ENCODE measurements at regions not wholly inside any gene's neighbourhood (a gene's known extent, or its start where the extent isn't known, plus 50 kb on each side); places are given as distances from the start of the nearest gene placed in this dataset.

DNA sequence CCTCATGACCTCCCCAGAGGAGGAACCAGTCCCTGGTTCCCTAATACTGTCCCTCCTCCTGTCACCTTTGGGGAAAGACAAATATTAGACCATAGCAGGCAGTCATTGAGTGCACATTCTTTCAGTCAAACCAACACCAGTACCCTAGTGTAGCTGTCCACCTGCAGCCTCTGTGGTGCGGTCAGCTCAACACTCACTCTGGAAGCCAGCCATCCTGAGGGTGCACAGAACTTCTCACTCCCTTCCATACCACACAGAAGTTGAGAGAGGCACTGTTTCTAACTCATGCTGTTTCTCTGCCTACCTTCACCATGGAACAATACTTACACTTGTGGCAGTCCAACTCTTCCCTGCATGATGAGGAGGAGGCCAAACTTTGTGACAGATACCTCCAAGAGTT, 175.6 kb upstream of the FOXN2 start:
- DNase-seq (ENCODE audit: low read depth in 2 of 2), result no peak

DNA sequence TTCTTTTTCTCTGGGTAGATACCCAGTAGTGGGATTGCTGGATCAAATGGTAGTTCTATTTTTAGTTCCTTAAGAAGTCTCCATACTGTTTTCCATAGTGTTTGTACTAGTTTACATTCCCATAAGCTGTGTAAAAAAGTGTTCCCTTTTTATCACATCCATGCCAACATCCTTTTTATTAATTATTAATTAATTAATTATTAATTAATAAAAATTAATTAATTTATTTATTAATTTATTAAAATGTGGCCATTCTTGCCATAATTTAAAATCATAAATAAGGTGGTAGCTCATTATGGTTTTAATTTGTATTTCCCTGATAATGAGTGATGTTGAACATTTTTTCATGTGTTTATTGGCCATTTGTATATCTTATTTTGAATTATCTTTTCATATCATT, 173.9 kb upstream of the FOXN2 start:
- no peak for DNase-seq (ENCODE audit: low read depth in 2 of 2)

DNA sequence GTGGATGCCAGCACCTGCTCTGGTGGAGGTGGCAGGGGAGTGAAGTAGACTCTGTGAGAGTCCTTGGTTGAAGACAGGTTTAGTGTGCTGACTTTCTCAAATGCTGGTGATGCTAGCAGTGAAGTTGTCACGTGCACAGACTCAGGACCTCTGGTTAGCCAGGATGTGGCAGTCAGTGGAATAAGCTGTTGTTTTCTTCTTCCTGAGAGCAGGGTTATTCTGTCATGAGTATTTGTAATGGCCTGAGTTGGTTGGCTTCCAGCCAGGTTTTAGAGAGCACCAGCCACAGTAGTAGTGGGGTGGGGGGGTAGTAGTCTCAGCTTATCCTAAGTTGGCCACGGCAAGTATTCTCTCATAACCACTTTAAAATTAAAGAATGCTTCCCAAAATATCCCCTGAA, 169.7 kb upstream of the FOXN2 start:
- no peak for DNase-seq (ENCODE audit: low read depth in 2 of 2)

DNA sequence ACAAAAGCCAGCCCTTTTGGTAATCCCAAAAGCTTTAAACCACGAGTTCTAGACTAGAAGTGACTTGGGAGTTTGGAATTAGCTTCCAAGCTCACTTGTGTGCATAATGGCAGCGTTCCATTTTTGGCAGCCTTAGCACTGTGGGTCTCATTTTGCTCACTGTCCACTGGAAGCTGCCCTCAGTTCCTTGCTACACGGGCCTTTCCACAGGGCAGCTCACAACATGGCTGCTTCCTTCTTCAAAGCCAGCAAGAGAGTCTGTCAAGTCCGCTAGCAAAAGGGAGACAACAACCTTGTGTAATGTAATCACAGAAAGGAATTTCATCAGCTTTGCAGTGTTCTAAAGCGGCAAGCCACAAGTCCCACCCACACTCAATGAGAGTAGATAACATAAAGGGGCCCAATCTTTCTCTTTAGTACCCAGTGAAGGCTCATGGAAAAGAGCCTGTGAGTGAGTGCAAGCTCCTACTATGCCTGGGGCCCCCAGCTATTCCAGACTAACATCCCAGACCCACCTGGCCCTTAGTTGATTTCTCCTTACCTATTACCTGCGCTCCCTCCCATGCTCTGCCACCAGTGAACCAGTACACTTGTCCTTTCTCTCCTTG, 168.5 kb upstream of the FOXN2 start:
- no peak for DNase-seq (ENCODE audit: low read depth in 2 of 2)

DNA sequence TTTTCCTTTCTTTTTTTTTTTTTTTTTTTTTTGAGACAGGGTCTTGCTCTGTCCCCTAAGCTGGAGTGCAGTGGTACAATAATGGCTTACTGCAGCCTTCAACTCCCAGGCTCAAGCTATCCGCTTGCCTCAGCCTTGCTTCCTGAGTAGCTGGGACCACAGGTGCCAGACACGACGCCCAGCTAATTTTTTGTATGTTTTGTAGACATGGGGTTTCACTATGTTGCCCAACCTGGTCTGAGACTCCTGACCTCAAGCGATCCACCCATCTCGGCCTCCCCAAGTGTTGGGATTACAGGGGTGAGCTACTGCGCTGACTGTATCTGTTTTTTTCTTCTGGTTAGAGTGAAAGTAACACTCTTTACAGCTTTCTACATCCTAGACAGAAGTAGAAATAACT, 167.9 kb upstream of the FOXN2 start:
- no peak for DNase-seq (ENCODE audit: low read depth in 2 of 2)

DNA sequence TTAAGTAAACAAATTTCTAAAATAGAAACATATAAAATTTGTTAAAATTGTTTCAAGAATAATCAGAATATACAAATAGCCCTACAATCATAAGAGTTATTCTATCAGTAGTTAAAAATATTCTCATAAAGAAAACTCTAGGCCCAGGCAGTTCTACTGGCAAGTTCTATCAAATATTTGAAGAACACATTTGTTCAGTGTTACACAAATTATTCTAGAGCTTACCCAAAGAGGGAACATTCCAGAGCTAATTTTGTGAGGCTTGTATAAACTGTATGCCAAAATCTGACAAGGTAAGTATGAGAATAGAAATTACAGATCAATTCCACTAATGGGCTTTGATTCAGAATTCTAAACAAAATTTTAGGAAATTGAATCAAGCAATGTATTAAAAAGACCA, 166.8 kb upstream of the FOXN2 start:
- DNase-seq (ENCODE audit: low read depth in 2 of 2), result no peak

DNA sequence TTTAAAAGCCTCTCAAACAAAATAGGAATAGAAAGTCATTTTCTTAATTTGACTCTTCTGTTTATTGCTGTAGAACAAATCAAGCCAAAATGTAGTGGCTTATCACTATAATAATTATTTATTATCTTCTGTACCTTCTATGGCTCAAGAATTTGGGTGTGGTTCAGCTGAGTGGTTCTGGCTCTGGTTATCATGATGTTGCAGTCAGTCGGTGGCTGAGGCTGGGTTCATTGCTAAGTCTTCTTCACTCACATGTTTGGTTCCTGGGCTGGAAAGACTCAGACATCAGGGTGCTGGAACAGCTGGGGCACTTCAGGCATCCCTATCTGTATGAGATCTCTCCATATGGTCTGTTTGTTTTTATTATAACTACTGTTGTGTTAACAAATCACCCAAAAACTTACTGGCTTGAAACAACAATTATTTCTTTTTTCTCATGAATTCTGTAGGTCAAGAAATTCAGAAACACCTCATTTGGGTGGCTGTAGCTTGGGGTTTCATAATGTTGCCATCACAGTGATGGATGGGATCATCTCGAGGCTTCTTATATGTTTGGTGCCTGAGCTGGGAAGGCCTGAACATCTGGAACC, 165.5 kb upstream of the FOXN2 start:
- DNase-seq (ENCODE audit: low read depth in 2 of 2), result no peak

DNA sequence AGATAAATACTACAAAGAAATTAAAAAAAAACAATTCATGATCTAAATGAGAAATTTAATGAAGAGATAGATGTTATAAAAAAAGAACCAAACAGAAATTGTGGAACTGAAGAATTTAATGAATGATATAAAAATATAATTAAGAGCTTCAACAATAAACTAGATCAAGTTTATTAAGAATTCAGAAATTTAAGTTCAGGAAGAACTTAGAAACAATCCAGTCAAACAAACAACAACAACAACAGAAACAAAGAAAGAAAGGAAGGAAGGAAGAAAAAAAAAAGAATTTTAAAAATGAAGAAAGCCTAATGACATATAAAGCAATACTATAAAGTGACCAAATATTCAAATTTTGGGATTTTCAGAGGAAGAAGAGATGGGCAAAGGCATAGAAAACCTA, 157.3 kb upstream of the FOXN2 start:
- DNase-seq (ENCODE audit: low read depth in 2 of 2), result no peak

DNA sequence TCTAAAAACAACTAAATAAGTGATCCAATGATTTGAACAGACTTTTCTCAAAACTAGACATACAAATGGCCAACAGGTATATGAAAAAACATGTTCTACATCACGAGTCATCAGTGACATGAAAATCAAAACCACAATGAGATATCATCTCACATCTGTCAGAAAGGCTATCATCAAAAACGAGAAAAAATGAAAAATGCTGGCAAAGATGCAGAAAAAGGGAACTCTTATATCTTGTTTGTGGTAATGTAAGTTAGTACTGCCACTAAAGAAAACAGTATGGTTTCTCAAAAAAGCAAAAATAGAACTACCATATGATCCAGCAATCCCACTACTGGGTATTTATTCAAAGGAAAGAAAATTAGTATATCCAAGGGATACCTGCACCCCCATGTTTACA, 152.9 kb upstream of the FOXN2 start:
- no peak for DNase-seq (ENCODE audit: low read depth in 2 of 2)

DNA sequence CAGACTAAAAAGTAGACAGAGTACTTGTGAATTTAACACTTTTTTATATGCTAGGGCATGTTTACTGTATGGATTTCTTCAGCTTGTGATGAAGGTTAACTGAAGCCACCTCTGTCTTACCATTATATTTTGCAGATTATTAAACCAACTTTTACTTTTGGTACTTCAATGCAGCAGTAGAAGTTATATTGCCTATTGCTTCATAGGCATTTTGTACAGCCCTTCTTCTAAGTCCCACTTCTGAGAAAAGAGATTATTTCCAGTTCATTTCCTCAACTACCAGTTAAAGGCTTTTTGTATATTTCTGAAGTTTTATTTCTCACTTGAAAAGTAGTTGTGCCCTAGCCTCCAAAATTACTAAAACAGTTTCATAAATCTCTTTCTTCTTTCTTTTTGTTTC, 151.7 kb upstream of the FOXN2 start:
- no peak for DNase-seq (ENCODE audit: low read depth in 2 of 2)

DNA sequence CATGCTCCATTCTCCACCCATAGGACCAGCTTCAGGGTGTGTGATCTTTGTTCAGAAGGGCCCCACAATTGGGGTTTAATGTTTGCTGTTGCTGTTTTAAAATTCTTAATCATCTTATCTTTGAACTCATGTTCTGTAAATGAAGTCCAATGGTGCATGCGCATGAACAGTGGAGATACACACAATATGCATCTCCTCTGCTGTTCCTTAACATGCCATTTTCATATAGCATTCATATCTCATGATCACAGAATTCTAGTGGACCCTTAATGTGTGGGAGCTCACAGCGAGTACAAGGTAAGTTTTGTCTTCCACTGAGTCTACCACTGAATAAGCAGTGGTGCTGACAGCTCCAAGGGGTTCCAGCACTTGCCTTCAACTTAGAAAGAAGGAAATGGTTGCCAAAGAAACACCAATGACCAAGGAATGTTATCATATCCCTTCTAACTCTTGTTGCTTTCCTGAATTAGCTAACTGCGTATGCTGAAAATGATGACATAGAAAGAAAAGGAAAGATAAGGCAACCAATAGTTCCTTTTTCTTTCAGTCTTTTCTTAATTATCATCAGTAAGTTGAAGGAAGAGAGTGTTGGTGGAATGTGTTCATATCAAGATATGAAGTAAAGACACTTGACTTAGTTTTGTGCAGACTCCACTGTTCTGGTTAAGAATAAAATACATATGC, 149.3 kb upstream of the FOXN2 start:
- DNase-seq (ENCODE audit: low read depth in 2 of 2), result no peak

DNA sequence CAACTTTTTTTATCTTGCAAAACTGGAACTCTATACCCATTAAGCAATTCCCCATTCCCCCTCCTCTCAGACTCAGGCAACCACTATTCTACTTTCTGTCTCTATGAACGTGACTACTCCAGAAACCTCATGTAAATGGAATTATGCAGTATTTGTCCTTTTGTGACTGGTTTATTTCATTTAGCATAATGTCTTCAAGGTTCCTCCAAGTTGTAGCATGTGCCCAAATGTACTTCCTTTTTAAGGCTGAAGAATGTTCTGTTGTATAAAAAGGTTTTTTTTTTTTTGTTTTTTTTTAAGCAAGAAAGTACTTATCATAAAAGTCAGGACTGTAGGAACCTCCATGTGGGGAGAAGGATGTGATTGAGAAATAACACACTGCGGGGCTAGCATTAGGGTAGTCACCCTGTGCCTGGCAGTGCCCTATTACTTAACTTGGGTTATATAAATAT, 145.3 kb upstream of the FOXN2 start:
- DNase-seq (ENCODE audit: low read depth in 2 of 2), result no peak

DNA sequence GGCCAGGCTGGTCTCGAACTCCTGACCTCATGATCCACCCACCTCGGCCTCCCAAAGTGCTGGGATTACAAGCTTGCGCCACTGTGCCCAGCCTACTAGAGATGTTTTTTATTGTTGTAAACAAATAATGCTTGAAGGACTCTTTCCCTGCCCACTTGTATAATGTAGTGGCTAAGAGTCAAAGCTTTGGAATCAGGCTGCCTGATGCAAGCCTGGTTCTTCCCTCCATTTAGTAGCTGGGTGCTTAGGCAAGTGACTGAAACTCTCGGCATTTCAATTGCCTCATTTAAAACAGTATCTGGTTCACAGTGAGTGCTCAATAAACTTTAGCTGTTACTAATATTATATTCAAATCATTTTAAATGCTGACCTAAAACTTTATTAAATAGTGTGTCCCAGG, 144.2 kb upstream of the FOXN2 start:
- no peak for DNase-seq (ENCODE audit: low read depth in 2 of 2)

DNA sequence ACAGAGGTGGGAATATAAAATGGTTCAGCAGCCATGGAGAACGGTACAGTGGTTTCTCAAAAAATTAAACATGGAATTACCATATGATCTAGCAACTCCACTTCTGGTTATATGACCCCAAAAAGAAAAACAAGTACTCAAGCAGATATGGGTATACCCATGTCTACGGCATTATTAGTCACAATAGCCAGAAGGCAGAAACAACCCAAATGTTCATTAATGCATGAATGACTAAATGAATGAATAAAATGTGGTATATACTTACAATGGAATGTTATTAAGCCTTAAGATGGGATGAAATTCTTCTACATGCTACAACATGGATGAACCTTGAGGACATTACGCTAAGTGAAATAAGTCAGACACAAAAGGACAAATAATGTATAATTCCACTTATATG, 141.3 kb upstream of the FOXN2 start:
- DNase-seq (ENCODE audit: low read depth in 2 of 2), result no peak

DNA sequence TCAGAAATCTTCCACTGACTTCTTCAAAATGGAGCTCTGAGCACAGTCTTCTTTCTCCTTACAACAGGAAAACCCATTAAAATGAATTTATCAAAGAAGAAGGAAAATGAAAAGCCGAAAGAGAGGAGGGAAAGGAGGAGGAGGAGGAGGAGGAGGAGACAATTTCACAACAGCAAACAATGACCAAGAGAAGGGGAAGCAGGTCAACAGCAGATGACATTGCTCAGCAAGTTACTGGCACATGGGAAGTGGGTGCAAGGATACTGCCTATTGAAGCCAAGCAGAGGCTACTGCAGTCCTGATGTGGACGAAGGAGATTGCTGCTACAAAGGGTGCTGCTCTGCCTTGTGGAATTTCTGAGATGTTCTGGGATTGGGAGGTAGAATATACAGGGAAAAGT, 140.0 kb upstream of the FOXN2 start:
- DNase-seq (ENCODE audit: low read depth in 2 of 2), result no peak

DNA sequence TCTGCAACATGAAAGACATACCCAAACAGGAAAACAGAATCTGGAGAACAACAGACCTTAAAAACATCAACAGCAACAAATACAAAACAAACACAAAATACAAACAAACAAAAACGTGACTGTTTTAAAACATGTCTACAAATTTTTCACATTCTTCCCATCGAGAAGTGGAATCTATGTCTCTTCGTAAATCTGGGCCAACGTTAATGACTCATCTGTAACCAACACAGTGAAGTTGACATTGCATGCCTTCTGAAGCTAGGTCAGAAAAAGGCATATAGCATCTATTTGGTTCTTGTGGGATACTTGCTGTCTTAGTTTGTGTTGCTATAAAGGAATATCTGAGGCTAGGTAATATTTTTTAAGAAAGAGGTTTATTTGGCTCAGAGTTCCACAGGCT, 139.2 kb upstream of the FOXN2 start:
- no peak for DNase-seq (ENCODE audit: low read depth in 2 of 2)

DNA sequence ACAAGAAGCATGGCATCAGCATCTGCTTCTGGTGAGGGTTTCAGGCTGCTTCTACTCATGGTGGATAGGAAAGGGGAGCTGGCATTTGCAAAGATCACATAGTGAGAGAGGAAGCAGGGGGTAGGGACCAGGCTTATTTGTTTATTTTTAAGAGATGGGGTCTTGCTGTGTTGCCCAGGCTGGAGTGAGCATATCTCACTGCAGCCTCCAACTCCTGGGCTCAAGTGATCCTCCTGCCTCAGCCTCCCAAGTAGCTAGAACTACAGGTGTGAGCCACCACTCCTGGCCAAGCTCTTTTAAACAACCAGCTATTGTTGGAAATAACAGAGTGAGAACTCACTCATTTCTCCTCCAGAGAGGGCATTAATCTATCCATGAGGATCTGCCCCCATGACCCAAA, 138.8 kb upstream of the FOXN2 start:
- no peak for DNase-seq (ENCODE audit: low read depth in 2 of 2)

DNA sequence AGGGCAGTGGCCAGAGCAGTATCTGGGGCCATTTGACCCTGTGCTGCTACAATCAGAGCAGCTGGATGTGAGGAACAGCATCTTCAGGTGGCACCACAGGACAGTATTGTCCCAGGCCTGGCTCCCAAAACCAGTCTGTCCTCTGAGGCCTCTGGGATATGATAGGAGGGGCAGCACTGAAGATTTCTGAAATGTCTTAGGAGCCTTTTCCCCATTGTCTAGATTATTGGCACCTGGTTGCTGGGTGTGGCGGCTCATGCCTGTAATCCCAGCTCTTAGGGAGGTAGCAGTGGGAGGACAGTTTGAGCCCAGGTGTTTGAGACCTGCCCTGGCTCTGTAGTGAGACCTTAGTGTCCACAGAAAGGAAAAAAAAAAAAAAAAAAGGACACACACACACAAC, 137.6 kb upstream of the FOXN2 start:
- DNase-seq (ENCODE audit: low read depth in 2 of 2), result no peak

DNA sequence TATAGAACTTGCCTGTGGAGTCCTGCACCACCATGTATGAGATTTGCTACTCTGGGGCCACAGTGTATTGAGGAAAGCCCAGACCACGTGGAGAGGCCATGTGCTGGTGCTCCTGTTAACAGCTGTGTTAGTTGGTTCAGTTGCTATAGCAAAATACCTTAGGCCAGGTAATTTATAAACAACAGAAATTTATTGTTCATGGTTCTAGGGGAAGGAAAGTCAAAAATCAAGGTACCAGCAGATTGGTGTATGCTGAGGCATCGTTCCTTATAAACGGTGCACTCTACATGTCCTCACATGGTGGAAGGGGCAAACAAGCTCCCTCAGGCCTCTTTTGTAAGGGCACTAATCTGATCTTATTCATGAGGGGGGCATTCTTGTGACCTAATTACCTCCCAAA, 135.9 kb upstream of the FOXN2 start:
- no peak for DNase-seq (ENCODE audit: low read depth in 2 of 2)

DNA sequence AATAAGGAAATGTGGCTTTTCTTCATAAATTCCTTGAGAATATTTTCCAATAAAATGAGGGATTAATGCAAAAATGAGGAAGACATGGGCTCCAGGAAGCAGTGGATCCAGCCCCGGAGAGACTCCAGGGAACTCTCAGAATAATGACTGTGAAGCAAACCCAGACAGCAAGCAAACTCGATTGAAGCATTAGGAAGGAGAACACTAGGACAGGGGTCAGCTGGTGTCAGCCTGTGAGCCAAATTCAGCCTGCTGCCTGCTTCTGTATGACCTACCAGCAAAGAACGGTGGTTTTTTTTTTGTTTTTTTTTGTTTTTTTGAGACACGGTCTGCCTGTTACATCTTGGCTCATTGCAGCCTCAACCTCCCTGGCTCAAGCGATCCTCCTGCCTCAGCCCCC, 133.9 kb upstream of the FOXN2 start:
- no peak for DNase-seq (ENCODE audit: low read depth in 2 of 2)

DNA sequence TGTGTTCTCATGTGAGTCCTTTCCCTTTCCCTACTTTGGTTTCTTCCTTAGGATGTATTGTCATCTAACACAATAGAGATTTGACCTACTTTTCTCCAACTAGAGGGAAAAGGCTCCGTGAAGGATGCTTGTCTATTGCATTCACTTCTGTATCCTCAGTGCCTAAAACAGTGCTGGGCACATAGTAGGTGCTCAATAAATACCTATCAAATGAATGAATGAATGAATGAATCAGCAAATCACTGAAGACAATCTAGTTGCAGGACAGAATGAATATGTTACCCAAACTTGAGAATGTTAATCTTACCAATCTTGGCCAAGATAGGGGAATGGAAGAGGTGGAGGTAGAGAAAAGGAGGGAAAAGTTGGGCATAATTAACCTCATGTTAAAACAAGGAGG, 131.2 kb upstream of the FOXN2 start:
- DNase-seq (ENCODE audit: low read depth in 2 of 2), result no peak

DNA sequence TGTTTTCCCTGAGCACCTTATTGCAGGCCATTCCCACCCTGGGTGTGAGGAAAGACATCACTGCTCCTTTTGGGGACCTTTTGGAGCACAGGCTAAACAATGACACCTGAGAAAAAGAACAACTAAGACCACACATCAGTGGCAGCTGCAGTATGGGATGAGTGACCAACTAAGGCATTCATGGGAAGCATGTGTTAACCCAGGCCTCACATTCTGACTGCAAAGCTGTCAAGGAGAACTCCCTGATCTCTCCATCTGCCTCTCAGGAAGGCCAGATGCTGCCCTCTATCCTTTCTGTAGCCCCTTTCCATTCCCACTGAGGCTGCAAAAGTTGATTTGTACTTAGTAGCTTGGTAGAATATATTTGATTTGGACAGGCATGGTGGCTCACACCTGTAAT, 130.5 kb upstream of the FOXN2 start:
- DNase-seq (ENCODE audit: low read depth in 2 of 2), result no peak

DNA sequence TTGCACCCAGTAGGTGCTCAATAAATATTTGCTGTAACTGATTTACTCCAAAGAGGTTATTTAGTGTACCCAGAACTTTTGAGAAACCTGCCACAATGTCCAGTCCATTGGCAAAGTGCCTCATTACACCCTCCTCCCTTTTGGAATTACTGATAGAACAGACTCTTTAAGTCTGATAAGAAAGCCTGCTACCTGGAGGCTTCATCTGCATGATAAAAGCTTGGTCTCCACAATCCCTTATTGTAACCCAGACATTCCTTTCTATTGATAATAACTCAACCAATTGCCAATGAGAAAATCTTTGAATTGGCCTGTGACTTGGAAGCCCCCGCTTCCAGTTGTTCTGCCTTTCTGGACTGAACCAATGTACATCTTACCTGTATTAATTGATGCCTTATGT, 127.0 kb upstream of the FOXN2 start:
- DNase-seq (ENCODE audit: low read depth in 2 of 2), result no peak
